Neuronal stem cell (in vitro differentiated cells): ENCODE measurements at regions not wholly inside any gene's neighbourhood (a gene's known extent, or its start where the extent isn't known, plus 50 kb on each side); places are given as distances from the start of the nearest gene placed in this dataset.

Source experiments
- DNase-seq: peaks from one replicate; pipeline ENCODE4 v3.0.0-alpha.2; 2013; ENCODE audit warnings: low spot score
- H2AFZ ChIP-seq: one replicate; pipeline ENCODE4 v1.6.1; 2013; ENCODE audit warnings: mild to moderate bottlenecking, low read length, inconsistent platforms
- H2AK5ac ChIP-seq: 2 replicates; pipeline ENCODE4 v1.6.1; 2013; ENCODE audit warnings: low read depth, mild to moderate bottlenecking, inconsistent platforms, low read length, moderate library complexity, mixed read lengths
- H2BK120ac ChIP-seq: 2 replicates; pipeline ENCODE4 v1.6.1; 2013; ENCODE audit warnings: low read depth, mild to moderate bottlenecking, inconsistent platforms, low read length, moderate library complexity, mixed read lengths
- H2BK12ac ChIP-seq: one replicate; pipeline ENCODE4 v1.6.1; 2013; ENCODE audit warnings: low read length, inconsistent platforms
- H2BK15ac ChIP-seq: 2 replicates; pipeline ENCODE4 v1.6.1; 2013; ENCODE audit warnings: mild to moderate bottlenecking, low read length, inconsistent platforms, mixed read lengths
- H2BK5ac ChIP-seq: one replicate; pipeline ENCODE4 v1.6.1; 2013; ENCODE audit warnings: inconsistent platforms, mild to moderate bottlenecking, low read length, moderate library complexity
- H3K14ac ChIP-seq: one replicate; pipeline ENCODE4 v1.6.1; 2013; ENCODE audit warnings: low read length, inconsistent platforms
- H3K18ac ChIP-seq: 2 replicates; pipeline ENCODE4 v1.6.1; 2013; ENCODE audit warnings: low read length, inconsistent platforms
- H3K23ac ChIP-seq: 2 replicates; pipeline ENCODE4 v1.6.1; 2013; ENCODE audit warnings: low read depth, mild to moderate bottlenecking, mixed read lengths, low read length, inconsistent platforms; ENCODE audit not compliant: poor library complexity
- H3K27ac ChIP-seq: replicated peaks from 3 replicates; pipeline ENCODE4 v1.5.1; 2013; ENCODE audit warnings: low read length, inconsistent platforms
- H3K27me3 ChIP-seq, 3 experiments: 2 replicates each; pipeline ENCODE4 v1.6.1; 2013; ENCODE audit warnings: low read length in 3 of 3, mild to moderate bottlenecking in 2 of 3, inconsistent platforms in 1 of 3, low read depth in 1 of 3, mixed read lengths in 1 of 3, moderate library complexity in 1 of 3; ENCODE audit not compliant: control insufficient read depth in 3 of 3, insufficient read depth in 3 of 3
- H3K36me3 ChIP-seq, 2 donors: replicated peaks in 1 of 2; 2 replicates each; pipeline ENCODE4 v1.6.1; 2013; ENCODE audit warnings: low read length in 2 of 2; ENCODE audit not compliant: control insufficient read depth in 2 of 2, insufficient read depth in 2 of 2
- H3K4ac ChIP-seq: 2 replicates; pipeline ENCODE4 v1.6.1; 2013; ENCODE audit warnings: inconsistent platforms, mild to moderate bottlenecking, low read length, moderate library complexity
- H3K4me1 ChIP-seq, 2 donors: 1 replicate in 1 of 2; 2 replicates in 1 of 2; pipeline ENCODE4 v1.6.1; 2013; ENCODE audit warnings: low read length in 2 of 2, low read depth in 1 of 2; ENCODE audit not compliant: control insufficient read depth in 2 of 2, insufficient read depth in 1 of 2
- H3K4me2 ChIP-seq: one replicate; pipeline ENCODE4 v1.6.1; 2013; ENCODE audit warnings: mild to moderate bottlenecking, low read length, inconsistent platforms; ENCODE audit not compliant: insufficient read depth, poor library complexity, severe bottlenecking
- H3K4me3 ChIP-seq, 2 donors: 2 replicates each; pipeline ENCODE4 v1.5.1; 2013; ENCODE audit warnings: low read length in 2 of 2, mild to moderate bottlenecking in 2 of 2, inconsistent platforms in 1 of 2, moderate library complexity in 1 of 2
- H3K79me1 ChIP-seq: one replicate; pipeline ENCODE4 v1.6.1; 2013; ENCODE audit warnings: low read depth, mild to moderate bottlenecking, inconsistent platforms, low read length, moderate library complexity
- H3K9ac ChIP-seq: one replicate; pipeline ENCODE4 v1.6.1; 2013; ENCODE audit warnings: mild to moderate bottlenecking, low read depth, low read length, inconsistent platforms; ENCODE audit not compliant: poor library complexity
- H3K9me3 ChIP-seq, 2 donors: replicated peaks in 1 of 2; 2 replicates each; pipeline versions ENCODE3 to v1.6.1; 2013; ENCODE audit warnings: low read length in 2 of 2, mild to moderate bottlenecking in 2 of 2, inconsistent platforms in 1 of 2, low read depth in 1 of 2, mixed read lengths in 1 of 2, moderate library complexity in 1 of 2; ENCODE audit not compliant: control insufficient read depth in 2 of 2, insufficient read depth in 1 of 2
- H4K8ac ChIP-seq: one replicate; pipeline ENCODE4 v1.6.1; 2013; ENCODE audit warnings: low read depth, mild to moderate bottlenecking, inconsistent platforms, low read length, moderate library complexity
- H4K91ac ChIP-seq: one replicate; pipeline ENCODE4 v1.6.1; 2013; ENCODE audit warnings: low read length, low read depth, mild to moderate bottlenecking, inconsistent platforms; ENCODE audit not compliant: poor library complexity
- WGBS, 2 donors: extraction: QIAGEN DNeasy Blood & Tissue Kit; methylation state at CpG; one replicate each; pipeline ENCODE4 v1.1.7; 2013; ENCODE audit warnings: missing lambda C conversion rate in 2 of 2, mixed read lengths in 1 of 2; ENCODE audit not compliant: insufficient read length in 2 of 2, insufficient replicate concordance in 1 of 2; ENCODE audit errors: extremely low coverage in 2 of 2; 5-methylcytosine and 5-hydroxymethylcytosine counted together

DNA sequence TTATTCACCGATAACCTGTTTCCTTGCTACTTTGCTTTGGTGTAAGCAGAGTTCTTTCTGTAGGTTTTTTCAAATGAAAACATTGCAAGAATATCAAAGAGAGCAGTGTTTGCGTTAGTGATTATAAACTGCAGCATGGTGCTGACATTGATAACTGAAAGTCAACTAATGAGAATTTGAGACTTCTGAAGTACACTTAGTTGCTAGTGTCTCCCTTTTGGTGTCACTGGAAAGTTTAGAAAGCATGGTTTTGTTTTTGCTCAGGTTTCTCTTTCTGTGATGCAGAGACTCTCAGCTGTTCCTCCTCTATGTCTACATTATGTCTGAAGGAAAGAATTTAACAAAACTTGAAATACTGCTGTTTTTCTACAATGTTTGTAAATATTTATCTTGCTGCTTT is 80.2 kb upstream of the ZNF169 start:
- peaks cover 10 to 93% of the 10 kb centered on the region in 2 donors for H3K36me3 ChIP-seq
- H3K9me3 ChIP-seq = peaks cover 0 to 18% of the 10 kb centered on the region in 2 donors
- H3K4me3 ChIP-seq = no peak overlapping the region
- H3K4ac ChIP-seq = no peak overlapping the region
- no peak overlapping the region for H3K18ac ChIP-seq
- no peak overlapping the region for H4K8ac ChIP-seq
- H3K27me3 ChIP-seq = no peaks in the 10 kb centered on the region
- no peak overlapping the region for H3K4me2 ChIP-seq
- no peak overlapping the region for H2AK5ac ChIP-seq
- H3K27ac ChIP-seq = no peak overlapping the region
- H3K9ac ChIP-seq = no peak overlapping the region
- H2BK120ac ChIP-seq = no peak overlapping the region
- no peak overlapping the region for H3K14ac ChIP-seq
- DNase-seq = no peak
- no peak overlapping the region for H2BK5ac ChIP-seq
- no peak overlapping the region for H2AFZ ChIP-seq
- no peak overlapping the region for H3K23ac ChIP-seq
- no peak overlapping the region for H2BK12ac ChIP-seq
- no peaks in the 10 kb centered on the region for H3K4me1 ChIP-seq
- H2BK15ac ChIP-seq = no peak overlapping the region
- WGBS, 2 donors = no CpG with 5 or more reads among the region's 2 CpGs
- peaks cover 2% of the 10 kb centered on the region for H3K79me1 ChIP-seq
- H4K91ac ChIP-seq = no peak overlapping the region

DNA sequence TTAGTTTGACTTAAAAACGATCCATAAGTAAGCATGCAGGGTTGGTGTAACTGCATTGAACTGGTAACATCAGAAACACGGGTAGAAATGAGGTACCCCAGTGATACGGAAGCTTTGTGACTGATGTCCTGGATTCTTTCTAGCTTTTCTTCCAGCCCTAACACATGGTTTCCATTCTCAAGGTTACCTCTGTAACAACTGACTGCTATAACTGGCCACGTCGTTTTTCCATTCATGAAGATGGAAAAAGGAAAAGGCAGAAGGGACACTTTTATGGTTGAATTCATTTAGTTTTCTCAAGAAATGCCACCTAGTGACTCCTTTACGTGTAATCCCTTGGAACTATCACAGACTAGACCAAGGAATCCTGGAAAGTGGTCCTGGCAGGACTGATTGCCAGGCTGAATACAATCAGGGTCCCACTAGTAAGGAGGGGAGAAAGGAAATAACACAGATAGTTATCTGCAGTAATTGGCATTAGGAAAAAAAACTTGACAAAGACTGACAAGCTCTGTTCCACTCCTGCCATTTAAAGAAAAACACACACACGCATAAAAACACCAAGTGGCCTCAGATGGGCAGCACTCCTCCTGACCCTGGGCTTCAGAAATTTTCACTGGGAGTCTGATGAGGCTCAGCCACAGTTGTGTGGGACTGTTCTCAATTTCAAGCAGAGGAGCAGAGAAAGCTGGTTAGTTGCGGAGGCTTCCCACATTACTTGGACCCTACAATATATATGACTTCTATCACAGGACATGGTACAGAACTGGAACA is 77.5 kb upstream of the ZNF169 start:
- Histone ChIP-seq H2BK120ac (no peak overlapping the region), H4K91ac (no peak overlapping the region), H2AFZ (no peak overlapping the region), H3K14ac (no peak overlapping the region), H3K9me3 (peaks cover 0 to 5% of the 10 kb centered on the region in 2 donors), H3K4me1 (no peaks in the 10 kb centered on the region), H3K4me2 (no peak overlapping the region), H3K23ac (no peak overlapping the region), H3K27ac (no peak overlapping the region), H2BK15ac (no peak overlapping the region), H3K18ac (no peak overlapping the region), H2AK5ac (no peak overlapping the region), H3K9ac (no peak overlapping the region), H4K8ac (no peak overlapping the region), H3K4me3 (no peak overlapping the region), H3K36me3 (peaks cover 10 to 72% of the 10 kb centered on the region in 2 donors), H2BK12ac (no peak overlapping the region), H3K27me3 (no peaks in the 10 kb centered on the region), H2BK5ac (no peak overlapping the region), H3K79me1 (no peaks in the 10 kb centered on the region), H3K4ac (no peak overlapping the region)
- DNase-seq = no peak
- no CpG with 5 or more reads among the region's 8 CpGs for WGBS, 2 donors

DNA sequence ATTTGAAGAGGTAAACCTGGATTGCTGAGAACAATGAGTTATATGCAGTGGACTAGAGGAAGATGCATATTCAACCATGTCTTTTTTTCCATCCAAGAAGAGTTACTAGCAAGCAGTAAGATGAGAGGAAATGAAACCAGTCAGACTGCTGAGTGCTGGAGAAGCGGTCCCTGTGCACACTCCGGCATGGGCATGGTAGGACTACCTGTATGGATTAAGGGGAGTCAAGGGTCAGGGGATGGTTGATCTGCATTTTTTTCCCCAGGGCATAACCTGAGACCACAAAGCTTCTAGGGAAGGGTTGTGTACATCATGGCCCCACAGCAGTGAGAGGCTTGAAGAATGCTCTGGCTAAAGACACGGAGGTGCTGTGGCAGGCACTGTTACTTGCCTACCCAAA is 76.6 kb upstream of the ZNF169 start:
- Histone ChIP-seq H2AK5ac (no peak overlapping the region), H3K4me2 (no peak overlapping the region), H3K18ac (no peak overlapping the region), H3K4me1 (no peaks in the 10 kb centered on the region), H2BK15ac (no peak overlapping the region), H3K4me3 (no peak overlapping the region), H2AFZ (no peak overlapping the region), H3K27ac (no peak overlapping the region), H4K8ac (no peak overlapping the region), H3K9me3 (peaks cover 1 to 7% of the 10 kb centered on the region in 2 donors), H2BK12ac (no peak overlapping the region), H3K27me3 (no peaks in the 10 kb centered on the region), H3K4ac (no peak overlapping the region), H2BK5ac (no peak overlapping the region), H3K36me3 (peaks cover 6 to 66% of the 10 kb centered on the region in 2 donors), H3K14ac (no peak overlapping the region), H4K91ac (no peak overlapping the region), H3K23ac (no peak overlapping the region), H3K79me1 (no peaks in the 10 kb centered on the region), H3K9ac (no peak overlapping the region), H2BK120ac (no peak overlapping the region)
- DNase-seq = no peak
- WGBS, 2 donors = no CpG with 5 or more reads among the region's 3 CpGs

DNA sequence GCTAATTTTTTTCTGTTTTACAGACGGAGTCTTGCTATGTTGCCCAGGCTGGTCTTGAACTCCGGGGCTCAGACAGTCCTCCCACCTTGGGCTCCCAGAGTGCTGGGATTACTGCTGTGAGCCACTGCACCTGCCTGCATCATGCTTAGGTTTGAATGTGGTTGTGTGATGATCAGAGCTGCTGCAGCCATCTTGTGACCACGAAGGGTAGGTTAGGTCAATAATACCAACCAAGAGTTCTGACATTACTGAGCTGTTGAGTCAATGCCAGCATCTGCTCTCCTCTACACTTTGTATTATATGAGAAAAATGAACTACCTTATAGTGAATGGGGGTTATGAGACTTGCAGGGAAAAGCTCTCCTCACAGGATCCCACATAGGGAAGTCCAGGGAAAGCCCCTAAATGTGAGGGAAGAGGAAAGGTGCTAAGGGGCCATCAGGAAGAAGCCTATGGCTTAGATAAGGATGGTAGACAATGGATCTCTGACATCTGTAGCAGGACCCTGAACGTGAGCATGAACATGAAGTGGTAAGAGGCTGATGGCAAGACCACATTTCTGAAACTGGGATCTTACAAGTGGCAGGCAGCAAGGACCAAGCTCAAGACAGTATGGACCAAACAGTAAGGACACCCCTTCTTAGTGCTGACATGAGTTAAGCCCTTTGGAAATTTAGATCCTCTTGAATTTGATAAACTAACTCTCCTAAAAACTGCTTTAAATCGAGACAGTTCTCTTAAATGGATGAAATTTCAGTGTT is 75.7 kb upstream of the ZNF169 start:
- H3K9me3 ChIP-seq = peaks cover 3 to 11% of the 10 kb centered on the region in 2 donors
- H3K4me2 ChIP-seq = no peak overlapping the region
- H3K14ac ChIP-seq = no peak overlapping the region
- H3K27me3 ChIP-seq = no peaks in the 10 kb centered on the region
- H2AFZ ChIP-seq = no peak overlapping the region
- no peak overlapping the region for H3K23ac ChIP-seq
- WGBS, 2 donors = no CpG with 5 or more reads among the region's 5 CpGs
- no peak overlapping the region for H2BK5ac ChIP-seq
- H3K36me3 ChIP-seq = peaks cover 6 to 59% of the 10 kb centered on the region in 2 donors
- H2BK120ac ChIP-seq = no peak overlapping the region
- no peaks in the 10 kb centered on the region for H3K79me1 ChIP-seq
- no peaks in the 10 kb centered on the region for H3K4me1 ChIP-seq
- H3K4ac ChIP-seq = no peak overlapping the region
- H2BK15ac ChIP-seq = no peak overlapping the region
- H3K18ac ChIP-seq = no peak overlapping the region
- H2BK12ac ChIP-seq = no peak overlapping the region
- H4K91ac ChIP-seq = no peak overlapping the region
- H2AK5ac ChIP-seq = no peak overlapping the region
- H3K9ac ChIP-seq = no peak overlapping the region
- H3K27ac ChIP-seq = no peak overlapping the region
- DNase-seq = no peak
- H3K4me3 ChIP-seq = peak overlapping the region in 1 of 2 donors; percentile 28
- H4K8ac ChIP-seq = no peak overlapping the region
